GM23338 (cell line): ENCODE measurements at regions not wholly inside any gene's neighbourhood (a gene's known extent, or its start where the extent isn't known, plus 50 kb on each side); places are given as distances from the start of the nearest gene placed in this dataset.

Experiments used
- ATAC-seq: fragments of 200-7000 bp; cut with Tn5 transposase; 3 replicates; pipeline ENCODE4 v1.9.1; 2020
- DNase-seq: peaks from one replicate; pipeline ENCODE4 v3.0.0-alpha.2; 2015; ENCODE audit warnings: low spot score
- H2AFZ ChIP-seq: fragments of 200-600 bp; sonication (generic); 2 replicates; pipeline ENCODE4 v1.8.0; 2016; ENCODE audit warnings: antibody characterized with exemption, mild to moderate bottlenecking, moderate library complexity
- H3F3A ChIP-seq: fragments of 200-600 bp; sonication (generic); replicated peaks from 2 replicates; pipeline ENCODE4 v1.8.0; 2017; ENCODE audit warnings: antibody characterized with exemption, mixed run types, low read depth
- H3K27ac ChIP-seq: fragments of 200-600 bp; sonication (generic); 2 replicates; pipeline ENCODE4 v1.6.1; 2016; ENCODE audit warnings: low read depth
- H3K27me3 ChIP-seq: fragments of 200-600 bp; sonication (generic); 2 replicates; pipeline ENCODE4 v1.8.0; 2016; ENCODE audit warnings: mild to moderate bottlenecking, mixed run types, moderate library complexity; ENCODE audit not compliant: insufficient read depth
- H3K36me3 ChIP-seq: fragments of 200-600 bp; sonication (generic); 2 replicates; pipeline ENCODE4 v1.8.0; 2016; ENCODE audit warnings: mild to moderate bottlenecking; ENCODE audit not compliant: insufficient read depth
- H3K4me1 ChIP-seq: fragments of 200-600 bp; sonication (generic); 2 replicates; pipeline ENCODE4 v1.8.0; 2016; ENCODE audit warnings: mild to moderate bottlenecking, moderate library complexity; ENCODE audit not compliant: insufficient read depth
- H3K4me2 ChIP-seq: fragments of 200-600 bp; sonication (generic); 2 replicates; pipeline ENCODE4 v1.7.1; 2017; ENCODE audit warnings: mixed run types
- H3K4me3 ChIP-seq: fragments of 200-600 bp; sonication (generic); 2 replicates; pipeline ENCODE4 v1.6.1; 2016; ENCODE audit warnings: mixed run types
- H3K79me2 ChIP-seq: fragments of 200-600 bp; sonication (generic); replicated peaks from 2 replicates; pipeline ENCODE4 v1.8.0; 2017; ENCODE audit warnings: mild to moderate bottlenecking; ENCODE audit not compliant: insufficient read depth
- H3K9me2 ChIP-seq: fragments of 200-600 bp; sonication (generic); 2 replicates; pipeline ENCODE4 v1.8.0; 2017; ENCODE audit not compliant: insufficient read depth
- H4K20me1 ChIP-seq: fragments of 200-600 bp; sonication (generic); replicated peaks from 2 replicates; pipeline ENCODE4 v1.8.0; 2017; ENCODE audit warnings: mild to moderate bottlenecking; ENCODE audit not compliant: insufficient read depth
- H3K27ac Mint-ChIP-seq: 2 replicates; pipeline ENCODE4 v1.8.0; 2020; ENCODE audit warnings: inconsistent platforms, mild to moderate bottlenecking, moderate library complexity, mixed read lengths
- H3K27me3 Mint-ChIP-seq: 3 replicates; pipeline ENCODE4 v1.8.0; 2022; ENCODE audit warnings: low read depth, mild to moderate bottlenecking, moderate library complexity, mixed read lengths, inconsistent platforms; ENCODE audit not compliant: insufficient read depth, poor library complexity
- H3K36me3 Mint-ChIP-seq: 3 replicates; pipeline ENCODE4 v1.8.0; 2021; ENCODE audit warnings: low read depth, mild to moderate bottlenecking, inconsistent platforms, moderate library complexity, mixed read lengths
- H3K4me1 Mint-ChIP-seq: 3 replicates; pipeline ENCODE4 v1.8.0; 2020; ENCODE audit warnings: mild to moderate bottlenecking, inconsistent platforms, mixed read lengths
- H3K4me3 Mint-ChIP-seq: 3 replicates; pipeline ENCODE4 v1.8.0; 2021; ENCODE audit warnings: moderate library complexity, mild to moderate bottlenecking, inconsistent platforms, mixed read lengths
- H3K9me3 Mint-ChIP-seq: 3 replicates; pipeline ENCODE4 v1.8.0; 2020; ENCODE audit warnings: moderate library complexity, mild to moderate bottlenecking, inconsistent platforms, mixed read lengths
- CREB1 ChIP-seq: fragments of 250-450 bp; sonication (Bioruptor Pico); IDR thresholded peaks from 2 replicates; pipeline ENCODE4 v1.5.0; 2020; ENCODE audit warnings: low read depth, mild to moderate bottlenecking, moderate library complexity
- EZH2 ChIP-seq: fragments of 200-600 bp; sonication (generic); IDR thresholded peaks from one replicate; pipeline ENCODE4 v1.8.0; 2017; ENCODE audit warnings: antibody characterized with exemption, mild to moderate bottlenecking, low read depth; ENCODE audit not compliant: unreplicated experiment
- EZH2phosphoT487 ChIP-seq: fragments of 200-600 bp; sonication (generic); IDR thresholded peaks from one replicate; pipeline ENCODE4 v1.8.1; 2018; ENCODE audit warnings: antibody characterized with exemption; ENCODE audit not compliant: unreplicated experiment
- JUNB ChIP-seq: IDR thresholded peaks from one replicate; pipeline ENCODE4 v1.6.1; 2016; ENCODE audit warnings: antibody characterized with exemption; ENCODE audit not compliant: unreplicated experiment
- NANOG ChIP-seq: IDR thresholded peaks from 2 replicates; pipeline ENCODE4 v1.6.1; 2016; ENCODE audit warnings: antibody characterized with exemption, borderline replicate concordance
- POLR2AphosphoS5 ChIP-seq: IDR thresholded peaks from 2 replicates; pipeline ENCODE4 v1.6.1; 2016; ENCODE audit warnings: antibody characterized with exemption, low read depth
- STAT1 ChIP-seq: IDR thresholded peaks from one replicate; pipeline ENCODE4 v1.6.1; 2016; ENCODE audit warnings: antibody characterized with exemption; ENCODE audit not compliant: unreplicated experiment
- ZNF114 ChIP-seq: fragments of 250-450 bp; sonication (Bioruptor Pico); IDR thresholded peaks from 2 replicates; pipeline ENCODE4 v1.5.0; 2020; ENCODE audit warnings: mild to moderate bottlenecking, moderate library complexity
- ZNF331 ChIP-seq: fragments of 250-450 bp; sonication (Bioruptor Pico); IDR thresholded peaks from 2 replicates; pipeline ENCODE4 v1.5.0; 2020; ENCODE audit warnings: low read depth, mild to moderate bottlenecking, moderate library complexity
- TF ChIP-seq, protein P1 (sequence below): IDR thresholded peaks from one replicate; pipeline ENCODE4 v1.6.1; 2018; ENCODE audit warnings: antibody characterized with exemption; ENCODE audit not compliant: unreplicated experiment
- TF ChIP-seq, protein P2 (sequence below), 2 experiments: fragments of 200-600 bp in 1 of 2; sonication (generic) in 1 of 2; conservative IDR thresholded peaks; 2 replicates each; pipeline versions ENCODE4 v1.5.1 to v1.6.1; 2016 to 2017; ENCODE audit warnings: antibody characterized with exemption in 2 of 2, low read depth in 2 of 2, mild to moderate bottlenecking in 2 of 2, moderate library complexity in 1 of 2
- TF ChIP-seq, protein P3 (sequence below): IDR thresholded peaks from 2 replicates; pipeline ENCODE4 v1.6.1; 2016; ENCODE audit warnings: antibody characterized with exemption
- TF ChIP-seq, protein P4 (sequence below): fragments of 250-450 bp; sonication (Bioruptor Pico); IDR thresholded peaks from 2 replicates; pipeline ENCODE4 v1.5.0; 2020; ENCODE audit warnings: mild to moderate bottlenecking, moderate library complexity

DNA sequence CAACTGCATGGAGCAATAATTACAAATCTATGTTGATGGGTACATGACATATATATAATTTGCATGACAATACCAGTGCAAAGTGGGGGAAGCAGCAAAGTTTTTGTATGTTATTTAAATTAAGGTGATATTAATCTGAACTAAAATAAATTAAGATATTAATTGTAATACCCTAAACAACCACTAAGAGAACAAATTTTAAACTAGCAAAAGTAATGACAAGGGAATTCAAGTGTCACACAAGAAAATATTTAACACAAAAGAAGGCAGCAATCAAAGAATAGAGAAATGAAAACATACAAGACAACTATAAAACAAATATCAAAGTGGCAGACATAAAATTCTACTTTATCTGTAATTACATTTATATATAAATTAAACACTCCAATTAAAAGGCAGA, 2003.4 kb downstream of the MAT2B start:
- H4K20me1 ChIP-seq = no peaks in the 10 kb centered on the region
- no peaks in the 10 kb centered on the region for H3K9me2 ChIP-seq
- H3F3A ChIP-seq = no peaks in the 10 kb centered on the region
- Mint-ChIP-seq H3K27ac (no peak overlapping the region), H3K4me3 (no peak overlapping the region), H3K36me3 (peaks cover 21% of the 10 kb centered on the region; the same call in 2 of the 3 replicates), H3K27me3 (peaks cover 2% of the 10 kb centered on the region), H3K9me3 (peaks cover 27% of the 10 kb centered on the region), H3K4me1 (peaks cover 4% of the 10 kb centered on the region; the same call in 2 of the 3 replicates)
- DNase-seq (no peak), ATAC-seq (no peak)
- H3K27ac ChIP-seq = no peak overlapping the region
- H3K36me3 ChIP-seq = peaks cover 17% of the 10 kb centered on the region
- H2AFZ ChIP-seq = no peak overlapping the region
- H3K4me2 ChIP-seq = no peak overlapping the region
- no peak overlapping the region for H3K4me3 ChIP-seq
- no peaks in the 10 kb centered on the region for H3K79me2 ChIP-seq
- H3K27me3 ChIP-seq = no peaks in the 10 kb centered on the region
- H3K4me1 ChIP-seq = peaks cover 4% of the 10 kb centered on the region; the same call in 1 of the 2 replicates
- no peak for TF ChIP-seq JUNB
- TF ChIP-seq STAT1 = no peak
- TF ChIP-seq, protein P1, sequence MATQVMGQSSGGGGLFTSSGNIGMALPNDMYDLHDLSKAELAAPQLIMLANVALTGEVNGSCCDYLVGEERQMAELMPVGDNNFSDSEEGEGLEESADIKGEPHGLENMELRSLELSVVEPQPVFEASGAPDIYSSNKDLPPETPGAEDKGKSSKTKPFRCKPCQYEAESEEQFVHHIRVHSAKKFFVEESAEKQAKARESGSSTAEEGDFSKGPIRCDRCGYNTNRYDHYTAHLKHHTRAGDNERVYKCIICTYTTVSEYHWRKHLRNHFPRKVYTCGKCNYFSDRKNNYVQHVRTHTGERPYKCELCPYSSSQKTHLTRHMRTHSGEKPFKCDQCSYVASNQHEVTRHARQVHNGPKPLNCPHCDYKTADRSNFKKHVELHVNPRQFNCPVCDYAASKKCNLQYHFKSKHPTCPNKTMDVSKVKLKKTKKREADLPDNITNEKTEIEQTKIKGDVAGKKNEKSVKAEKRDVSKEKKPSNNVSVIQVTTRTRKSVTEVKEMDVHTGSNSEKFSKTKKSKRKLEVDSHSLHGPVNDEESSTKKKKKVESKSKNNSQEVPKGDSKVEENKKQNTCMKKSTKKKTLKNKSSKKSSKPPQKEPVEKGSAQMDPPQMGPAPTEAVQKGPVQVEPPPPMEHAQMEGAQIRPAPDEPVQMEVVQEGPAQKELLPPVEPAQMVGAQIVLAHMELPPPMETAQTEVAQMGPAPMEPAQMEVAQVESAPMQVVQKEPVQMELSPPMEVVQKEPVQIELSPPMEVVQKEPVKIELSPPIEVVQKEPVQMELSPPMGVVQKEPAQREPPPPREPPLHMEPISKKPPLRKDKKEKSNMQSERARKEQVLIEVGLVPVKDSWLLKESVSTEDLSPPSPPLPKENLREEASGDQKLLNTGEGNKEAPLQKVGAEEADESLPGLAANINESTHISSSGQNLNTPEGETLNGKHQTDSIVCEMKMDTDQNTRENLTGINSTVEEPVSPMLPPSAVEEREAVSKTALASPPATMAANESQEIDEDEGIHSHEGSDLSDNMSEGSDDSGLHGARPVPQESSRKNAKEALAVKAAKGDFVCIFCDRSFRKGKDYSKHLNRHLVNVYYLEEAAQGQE = no peak
- TF ChIP-seq NANOG = no peak
- TF ChIP-seq POLR2AphosphoS5 = no peak
- TF ChIP-seq, protein P2, sequence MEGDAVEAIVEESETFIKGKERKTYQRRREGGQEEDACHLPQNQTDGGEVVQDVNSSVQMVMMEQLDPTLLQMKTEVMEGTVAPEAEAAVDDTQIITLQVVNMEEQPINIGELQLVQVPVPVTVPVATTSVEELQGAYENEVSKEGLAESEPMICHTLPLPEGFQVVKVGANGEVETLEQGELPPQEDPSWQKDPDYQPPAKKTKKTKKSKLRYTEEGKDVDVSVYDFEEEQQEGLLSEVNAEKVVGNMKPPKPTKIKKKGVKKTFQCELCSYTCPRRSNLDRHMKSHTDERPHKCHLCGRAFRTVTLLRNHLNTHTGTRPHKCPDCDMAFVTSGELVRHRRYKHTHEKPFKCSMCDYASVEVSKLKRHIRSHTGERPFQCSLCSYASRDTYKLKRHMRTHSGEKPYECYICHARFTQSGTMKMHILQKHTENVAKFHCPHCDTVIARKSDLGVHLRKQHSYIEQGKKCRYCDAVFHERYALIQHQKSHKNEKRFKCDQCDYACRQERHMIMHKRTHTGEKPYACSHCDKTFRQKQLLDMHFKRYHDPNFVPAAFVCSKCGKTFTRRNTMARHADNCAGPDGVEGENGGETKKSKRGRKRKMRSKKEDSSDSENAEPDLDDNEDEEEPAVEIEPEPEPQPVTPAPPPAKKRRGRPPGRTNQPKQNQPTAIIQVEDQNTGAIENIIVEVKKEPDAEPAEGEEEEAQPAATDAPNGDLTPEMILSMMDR (conservative IDR thresholded peaks at IDR 0.05; ENCODE audit: low read depth in 2 of 2) = no peak
- no peak for TF ChIP-seq EZH2
- TF ChIP-seq EZH2phosphoT487 = no peak
- TF ChIP-seq, protein P3, sequence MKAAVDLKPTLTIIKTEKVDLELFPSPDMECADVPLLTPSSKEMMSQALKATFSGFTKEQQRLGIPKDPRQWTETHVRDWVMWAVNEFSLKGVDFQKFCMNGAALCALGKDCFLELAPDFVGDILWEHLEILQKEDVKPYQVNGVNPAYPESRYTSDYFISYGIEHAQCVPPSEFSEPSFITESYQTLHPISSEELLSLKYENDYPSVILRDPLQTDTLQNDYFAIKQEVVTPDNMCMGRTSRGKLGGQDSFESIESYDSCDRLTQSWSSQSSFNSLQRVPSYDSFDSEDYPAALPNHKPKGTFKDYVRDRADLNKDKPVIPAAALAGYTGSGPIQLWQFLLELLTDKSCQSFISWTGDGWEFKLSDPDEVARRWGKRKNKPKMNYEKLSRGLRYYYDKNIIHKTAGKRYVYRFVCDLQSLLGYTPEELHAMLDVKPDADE = no peak
- no peak for TF ChIP-seq ZNF114 (CRISPR knock-in tag)
- no peak for TF ChIP-seq ZNF331 (CRISPR knock-in tag)
- TF ChIP-seq, protein P4, sequence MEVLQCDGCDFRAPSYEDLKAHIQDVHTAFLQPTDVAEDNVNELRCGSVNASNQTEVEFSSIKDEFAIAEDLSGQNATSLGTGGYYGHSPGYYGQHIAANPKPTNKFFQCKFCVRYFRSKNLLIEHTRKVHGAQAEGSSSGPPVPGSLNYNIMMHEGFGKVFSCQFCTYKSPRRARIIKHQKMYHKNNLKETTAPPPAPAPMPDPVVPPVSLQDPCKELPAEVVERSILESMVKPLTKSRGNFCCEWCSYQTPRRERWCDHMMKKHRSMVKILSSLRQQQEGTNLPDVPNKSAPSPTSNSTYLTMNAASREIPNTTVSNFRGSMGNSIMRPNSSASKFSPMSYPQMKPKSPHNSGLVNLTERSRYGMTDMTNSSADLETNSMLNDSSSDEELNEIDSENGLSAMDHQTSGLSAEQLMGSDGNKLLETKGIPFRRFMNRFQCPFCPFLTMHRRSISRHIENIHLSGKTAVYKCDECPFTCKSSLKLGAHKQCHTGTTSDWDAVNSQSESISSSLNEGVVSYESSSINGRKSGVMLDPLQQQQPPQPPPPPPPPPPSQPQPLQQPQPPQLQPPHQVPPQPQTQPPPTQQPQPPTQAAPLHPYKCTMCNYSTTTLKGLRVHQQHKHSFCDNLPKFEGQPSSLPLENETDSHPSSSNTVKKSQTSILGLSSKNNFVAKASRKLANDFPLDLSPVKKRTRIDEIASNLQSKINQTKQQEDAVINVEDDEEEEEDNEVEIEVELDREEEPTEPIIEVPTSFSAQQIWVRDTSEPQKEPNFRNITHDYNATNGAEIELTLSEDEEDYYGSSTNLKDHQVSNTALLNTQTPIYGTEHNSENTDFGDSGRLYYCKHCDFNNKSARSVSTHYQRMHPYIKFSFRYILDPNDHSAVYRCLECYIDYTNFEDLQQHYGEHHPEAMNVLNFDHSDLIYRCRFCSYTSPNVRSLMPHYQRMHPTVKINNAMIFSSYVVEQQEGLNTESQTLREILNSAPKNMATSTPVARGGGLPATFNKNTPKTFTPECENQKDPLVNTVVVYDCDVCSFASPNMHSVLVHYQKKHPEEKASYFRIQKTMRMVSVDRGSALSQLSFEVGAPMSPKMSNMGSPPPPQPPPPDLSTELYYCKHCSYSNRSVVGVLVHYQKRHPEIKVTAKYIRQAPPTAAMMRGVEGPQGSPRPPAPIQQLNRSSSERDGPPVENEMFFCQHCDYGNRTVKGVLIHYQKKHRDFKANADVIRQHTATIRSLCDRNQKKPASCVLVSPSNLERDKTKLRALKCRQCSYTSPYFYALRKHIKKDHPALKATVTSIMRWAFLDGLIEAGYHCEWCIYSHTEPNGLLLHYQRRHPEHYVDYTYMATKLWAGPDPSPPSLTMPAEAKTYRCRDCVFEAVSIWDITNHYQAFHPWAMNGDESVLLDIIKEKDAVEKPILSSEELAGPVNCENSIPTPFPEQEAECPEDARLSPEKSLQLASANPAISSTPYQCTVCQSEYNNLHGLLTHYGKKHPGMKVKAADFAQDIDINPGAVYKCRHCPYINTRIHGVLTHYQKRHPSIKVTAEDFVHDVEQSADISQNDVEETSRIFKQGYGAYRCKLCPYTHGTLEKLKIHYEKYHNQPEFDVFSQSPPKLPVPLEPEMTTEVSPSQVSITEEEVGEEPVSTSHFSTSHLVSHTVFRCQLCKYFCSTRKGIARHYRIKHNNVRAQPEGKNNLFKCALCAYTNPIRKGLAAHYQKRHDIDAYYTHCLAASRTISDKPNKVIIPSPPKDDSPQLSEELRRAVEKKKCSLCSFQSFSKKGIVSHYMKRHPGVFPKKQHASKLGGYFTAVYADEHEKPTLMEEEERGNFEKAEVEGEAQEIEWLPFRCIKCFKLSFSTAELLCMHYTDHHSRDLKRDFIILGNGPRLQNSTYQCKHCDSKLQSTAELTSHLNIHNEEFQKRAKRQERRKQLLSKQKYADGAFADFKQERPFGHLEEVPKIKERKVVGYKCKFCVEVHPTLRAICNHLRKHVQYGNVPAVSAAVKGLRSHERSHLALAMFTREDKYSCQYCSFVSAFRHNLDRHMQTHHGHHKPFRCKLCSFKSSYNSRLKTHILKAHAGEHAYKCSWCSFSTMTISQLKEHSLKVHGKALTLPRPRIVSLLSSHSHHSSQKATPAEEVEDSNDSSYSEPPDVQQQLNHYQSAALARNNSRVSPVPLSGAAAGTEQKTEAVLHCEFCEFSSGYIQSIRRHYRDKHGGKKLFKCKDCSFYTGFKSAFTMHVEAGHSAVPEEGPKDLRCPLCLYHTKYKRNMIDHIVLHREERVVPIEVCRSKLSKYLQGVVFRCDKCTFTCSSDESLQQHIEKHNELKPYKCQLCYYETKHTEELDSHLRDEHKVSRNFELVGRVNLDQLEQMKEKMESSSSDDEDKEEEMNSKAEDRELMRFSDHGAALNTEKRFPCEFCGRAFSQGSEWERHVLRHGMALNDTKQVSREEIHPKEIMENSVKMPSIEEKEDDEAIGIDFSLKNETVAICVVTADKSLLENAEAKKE (CRISPR knock-in tag) = no peak
- no peak for TF ChIP-seq CREB1 (CRISPR knock-in tag)
